ENCODE measurements at regions not wholly inside any gene's neighbourhood (a gene's known extent, or its start where the extent isn't known, plus 50 kb on each side); places are given as distances from the start of the nearest gene placed in this dataset.

DNA sequence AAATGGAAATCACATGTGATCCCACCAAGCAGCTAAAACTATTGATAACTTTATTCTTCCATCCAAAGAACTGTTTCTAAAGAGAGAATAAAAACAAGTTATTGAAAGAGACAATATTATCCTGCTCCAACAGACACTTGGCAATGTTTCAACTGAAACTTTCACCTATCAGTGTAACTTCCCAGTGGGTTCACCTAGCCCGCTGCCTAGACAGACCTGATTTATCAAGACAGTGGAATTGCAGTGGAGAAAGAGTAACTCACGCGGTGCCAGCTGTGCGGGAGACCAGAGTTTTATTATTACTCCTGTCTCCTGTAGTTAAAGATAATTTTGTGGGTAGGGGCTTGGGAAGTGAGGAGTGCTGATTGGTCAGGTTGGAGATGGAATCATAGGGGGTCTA is 199.8 kb downstream of the AHR start:
- no peaks in the 10 kb centered on the region for H3K4me1 Mint-ChIP-seq (ENCODE audit: low read depth)
- no peak for ATAC-seq
- ChIA-PET CTCF (no interaction called here), POLR2A (no interaction called here)
- H3K4me3 Mint-ChIP-seq = no peak overlapping the region
- no peak for DNase-seq
- intact Hi-C loops (cut with micrococcal nuclease) = no loop called here
- H3K36me3 Mint-ChIP-seq (ENCODE audit: low read depth) = no peaks in the 10 kb centered on the region
- no peaks in the 10 kb centered on the region for H3K9me3 Mint-ChIP-seq
- no peak overlapping the region for H3K27ac Mint-ChIP-seq
- TF ChIP-seq, protein P1, sequence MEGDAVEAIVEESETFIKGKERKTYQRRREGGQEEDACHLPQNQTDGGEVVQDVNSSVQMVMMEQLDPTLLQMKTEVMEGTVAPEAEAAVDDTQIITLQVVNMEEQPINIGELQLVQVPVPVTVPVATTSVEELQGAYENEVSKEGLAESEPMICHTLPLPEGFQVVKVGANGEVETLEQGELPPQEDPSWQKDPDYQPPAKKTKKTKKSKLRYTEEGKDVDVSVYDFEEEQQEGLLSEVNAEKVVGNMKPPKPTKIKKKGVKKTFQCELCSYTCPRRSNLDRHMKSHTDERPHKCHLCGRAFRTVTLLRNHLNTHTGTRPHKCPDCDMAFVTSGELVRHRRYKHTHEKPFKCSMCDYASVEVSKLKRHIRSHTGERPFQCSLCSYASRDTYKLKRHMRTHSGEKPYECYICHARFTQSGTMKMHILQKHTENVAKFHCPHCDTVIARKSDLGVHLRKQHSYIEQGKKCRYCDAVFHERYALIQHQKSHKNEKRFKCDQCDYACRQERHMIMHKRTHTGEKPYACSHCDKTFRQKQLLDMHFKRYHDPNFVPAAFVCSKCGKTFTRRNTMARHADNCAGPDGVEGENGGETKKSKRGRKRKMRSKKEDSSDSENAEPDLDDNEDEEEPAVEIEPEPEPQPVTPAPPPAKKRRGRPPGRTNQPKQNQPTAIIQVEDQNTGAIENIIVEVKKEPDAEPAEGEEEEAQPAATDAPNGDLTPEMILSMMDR (IDR thresholded peaks at IDR 0.05) = no peak
- H3K27me3 Mint-ChIP-seq = no peaks in the 10 kb centered on the region

DNA sequence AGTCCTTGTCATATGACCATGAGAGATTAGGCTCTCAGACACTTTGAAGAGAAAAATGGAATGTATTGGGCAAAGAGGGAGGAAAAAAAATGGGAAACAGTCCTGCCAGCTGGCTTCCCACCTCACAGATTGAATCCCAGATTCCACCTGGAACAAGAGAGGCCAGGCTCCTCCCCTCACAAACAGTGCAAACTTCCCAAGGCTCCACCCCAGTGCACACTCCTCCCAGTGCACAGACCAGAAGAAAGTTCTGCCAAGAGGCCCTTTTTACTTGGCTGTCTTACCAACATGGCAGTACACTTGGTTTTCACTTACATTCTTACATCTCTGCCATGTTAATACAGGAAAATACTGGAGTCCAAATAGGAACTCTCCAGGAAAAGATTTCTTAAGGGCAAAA is 202.3 kb downstream of the AHR start:
- intact Hi-C loops (cut with micrococcal nuclease) = no loop called here

DNA sequence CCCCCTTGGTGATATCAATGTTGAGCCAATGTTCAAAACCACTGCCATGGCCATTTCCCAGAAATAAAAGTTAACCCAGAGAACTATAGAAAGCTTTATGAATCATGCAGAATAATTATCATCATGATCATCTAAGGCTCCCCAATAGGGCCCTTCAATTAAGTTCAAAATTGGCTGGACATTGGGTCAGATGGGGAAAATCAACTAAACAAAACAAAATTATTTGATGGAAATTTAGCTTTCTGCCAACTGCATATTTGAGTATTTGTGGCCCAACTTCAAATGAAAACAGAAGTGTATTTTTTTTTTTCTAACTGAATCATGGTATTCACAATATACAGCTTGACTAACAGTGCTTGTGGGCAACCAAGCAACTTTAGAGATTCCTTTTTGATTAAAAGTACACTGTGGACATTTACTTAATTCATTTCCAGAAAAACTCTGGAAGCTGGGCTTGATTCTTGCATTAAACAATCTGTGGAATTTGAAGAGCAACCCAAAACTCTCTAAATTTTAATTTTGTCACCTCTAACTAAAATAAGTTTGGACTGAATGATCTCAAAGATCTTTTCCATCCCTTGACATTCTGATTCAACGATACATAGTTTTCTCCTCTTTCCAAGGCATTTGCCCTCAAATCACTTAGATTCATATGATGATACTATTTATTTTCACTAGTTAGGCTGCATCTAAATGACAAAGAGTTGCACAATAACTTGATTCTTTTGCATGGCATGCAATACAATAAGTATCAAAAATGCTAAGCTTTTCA is 203.2 kb downstream of the AHR start:
- H3K27me3 Mint-ChIP-seq = peaks cover 2% of the 10 kb centered on the region
- H3K4me3 Mint-ChIP-seq = no peak overlapping the region
- TF ChIP-seq, protein P1 (IDR thresholded peaks at IDR 0.05) = no peak
- DNase-seq (no peak), ATAC-seq (no peak)
- ChIA-PET CTCF (no interaction called here), POLR2A (no interaction called here)
- no peak overlapping the region for H3K27ac Mint-ChIP-seq
- no peaks in the 10 kb centered on the region for H3K9me3 Mint-ChIP-seq
- H3K36me3 Mint-ChIP-seq (ENCODE audit: low read depth) = no peaks in the 10 kb centered on the region
- intact Hi-C loops (cut with micrococcal nuclease) = no loop called here
- H3K4me1 Mint-ChIP-seq (ENCODE audit: low read depth) = no peaks in the 10 kb centered on the region

More for the DNA sequence above, 202.3 kb downstream of the AHR start:
- peaks cover 2% of the 10 kb centered on the region for H3K27me3 Mint-ChIP-seq
- ATAC-seq (no peak), DNase-seq (no peak)
- no peak overlapping the region for H3K27ac Mint-ChIP-seq
- H3K36me3 Mint-ChIP-seq (ENCODE audit: low read depth) = no peaks in the 10 kb centered on the region
- ChIA-PET CTCF (no interaction called here), POLR2A (no interaction called here)
- no peak overlapping the region for H3K4me3 Mint-ChIP-seq
- no peaks in the 10 kb centered on the region for H3K4me1 Mint-ChIP-seq (ENCODE audit: low read depth)
- TF ChIP-seq, protein P1 (IDR thresholded peaks at IDR 0.05) = no peak
- no peaks in the 10 kb centered on the region for H3K9me3 Mint-ChIP-seq

DNA sequence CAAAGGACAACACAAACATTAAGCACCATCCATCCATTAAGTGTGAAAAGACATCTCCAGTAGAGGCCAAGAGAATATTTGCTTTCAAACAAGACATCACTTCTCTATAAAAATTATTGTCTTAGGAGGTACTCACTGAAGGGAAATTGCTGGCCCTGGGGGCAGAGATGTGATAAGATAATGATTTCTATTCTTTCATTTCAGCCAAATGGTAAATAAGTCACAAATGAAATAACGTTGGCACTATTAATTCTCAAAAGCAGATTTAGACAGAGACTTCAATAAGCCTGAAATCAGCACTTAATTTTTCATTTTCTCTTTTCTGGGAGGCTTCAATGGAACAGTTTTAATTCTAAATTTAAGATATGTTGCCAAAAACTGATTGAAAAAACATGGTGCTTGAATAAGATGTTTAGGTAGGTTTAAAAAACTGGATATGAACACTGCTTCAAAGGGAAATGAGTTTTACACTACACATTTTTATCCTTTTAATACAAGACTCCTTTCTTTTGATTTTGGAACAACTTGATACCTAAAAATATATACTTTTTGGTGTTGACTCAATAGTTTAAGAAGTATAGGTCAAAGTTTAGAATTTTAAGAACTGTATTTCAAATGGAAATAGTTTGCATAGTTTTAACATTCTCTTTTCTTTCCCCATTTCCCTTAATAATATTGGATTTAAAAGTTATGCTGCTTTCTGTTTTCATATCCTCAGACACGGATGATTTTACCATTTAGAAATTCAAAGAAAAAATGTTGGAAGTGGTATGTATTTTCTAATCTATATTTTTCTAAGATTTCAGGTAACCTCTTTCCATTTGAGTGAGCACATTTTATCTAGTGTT is 204.0 kb downstream of the AHR start:
- DNase-seq (no peak), ATAC-seq (no peak)
- H3K27me3 Mint-ChIP-seq = peaks cover 2% of the 10 kb centered on the region
- no peaks in the 10 kb centered on the region for H3K9me3 Mint-ChIP-seq
- TF ChIP-seq, protein P1 (IDR thresholded peaks at IDR 0.05) = no peak
- no peaks in the 10 kb centered on the region for H3K36me3 Mint-ChIP-seq (ENCODE audit: low read depth)
- H3K4me3 Mint-ChIP-seq = no peak overlapping the region
- ChIA-PET CTCF (no interaction called here), POLR2A (no interaction called here)
- H3K4me1 Mint-ChIP-seq (ENCODE audit: low read depth) = no peaks in the 10 kb centered on the region
- no peak overlapping the region for H3K27ac Mint-ChIP-seq
- intact Hi-C loops (cut with micrococcal nuclease) = no loop called here

DNA sequence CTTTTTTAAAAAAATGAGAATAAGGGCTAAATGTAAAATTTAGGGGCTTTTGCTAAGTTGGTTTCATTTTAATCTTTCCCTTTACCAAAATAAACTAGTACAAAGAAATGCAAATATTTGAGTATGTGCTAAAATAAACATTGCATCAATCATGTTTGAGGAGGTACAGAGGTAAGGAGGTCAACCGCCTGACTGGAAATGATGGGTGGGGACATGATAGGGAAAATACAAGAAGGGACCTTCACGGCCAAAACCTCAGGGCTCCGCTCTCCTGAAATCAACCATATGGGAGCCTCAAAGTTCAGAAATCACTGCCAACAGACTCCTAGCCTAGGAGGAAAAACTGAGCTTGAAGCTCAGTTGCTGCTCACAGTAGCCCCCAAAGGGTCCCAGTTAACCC is 207.6 kb downstream of the AHR start:
- H3K9me3 Mint-ChIP-seq = no peaks in the 10 kb centered on the region
- ChIA-PET POLR2A (no interaction called here), CTCF (no interaction called here)
- peaks cover 2% of the 10 kb centered on the region for H3K27me3 Mint-ChIP-seq
- TF ChIP-seq, protein P1 (IDR thresholded peaks at IDR 0.05) = no peak
- ATAC-seq (no peak), DNase-seq (no peak)
- H3K27ac Mint-ChIP-seq = no peak overlapping the region
- H3K4me3 Mint-ChIP-seq = no peak overlapping the region
- intact Hi-C loops (cut with micrococcal nuclease) = no loop called here
- H3K36me3 Mint-ChIP-seq (ENCODE audit: low read depth) = no peaks in the 10 kb centered on the region
- no peaks in the 10 kb centered on the region for H3K4me1 Mint-ChIP-seq (ENCODE audit: low read depth)
